Caki2 (cell line): ENCODE measurements at regions not wholly inside any gene's neighbourhood (a gene's known extent, or its start where the extent isn't known, plus 50 kb on each side); places are given as distances from the start of the nearest gene placed in this dataset.

Source experiments
- DNase-seq: peaks from one replicate; pipeline ENCODE4 v3.0.0-alpha.2; 2015; ENCODE audit warnings: low read depth
- in situ Hi-C: cut with HindIII; loops from 2 replicates; pipeline ENCODE4 v1.10.0; 2016; ENCODE audit warnings: low sequenced_read_pairs, low pct_unique_long_range_greater_than_20kb, mixed read lengths

- in situ Hi-C loops = no loop called here
- DNase-seq = no peak
Measured at GRCh38 chr16:86405319-86405718, 105.0 kb upstream of the FOXF1 start.

GRCh38 chr16:86406056-86406455 is 104.3 kb upstream of the FOXF1 start:
- in situ Hi-C loops = no loop called here
- DNase-seq = no peak

- in situ Hi-C loops = no loop called here
- no peak for DNase-seq
Measured at GRCh38 chr16:86408685-86409084, 101.6 kb upstream of the FOXF1 start.

- in situ Hi-C loops = no loop called here
- no peak for DNase-seq
Measured at GRCh38 chr16:86410081-86410480, 100.2 kb upstream of the FOXF1 start.

GRCh38 chr16:86410529-86410928 is 99.8 kb upstream of the FOXF1 start:
- DNase-seq = no peak
- in situ Hi-C loops = no loop called here

- in situ Hi-C loops = no loop called here
- no peak for DNase-seq
Measured at GRCh38 chr16:86411897-86412296, 98.4 kb upstream of the FOXF1 start.

GRCh38 chr16:86414991-86415740 is 95.2 kb upstream of the FOXF1 start:
- DNase-seq = no peak
- in situ Hi-C loops = no loop called here

- no peak for DNase-seq
- in situ Hi-C loops = no loop called here
Measured at GRCh38 chr16:86418981-86419380, 91.3 kb upstream of the FOXF1 start.

GRCh38 chr16:86419518-86419917 is 90.8 kb upstream of the FOXF1 start:
- no peak for DNase-seq
- in situ Hi-C loops = no loop called here

- in situ Hi-C loops = no loop called here
- no peak for DNase-seq
Measured at GRCh38 chr16:86421995-86422394, 88.3 kb upstream of the FOXF1 start.

GRCh38 chr16:86424398-86424797 is 85.9 kb upstream of the FOXF1 start:
- no peak for DNase-seq
- in situ Hi-C loops = no loop called here

- in situ Hi-C loops = no loop called here
- no peak for DNase-seq
Measured at GRCh38 chr16:86424985-86425384, 85.3 kb upstream of the FOXF1 start.

- in situ Hi-C loops = no loop called here
- no peak for DNase-seq
Measured at GRCh38 chr16:86426063-86426642, 84.2 kb upstream of the FOXF1 start.

GRCh38 chr16:86427433-86427851 is 82.9 kb upstream of the FOXF1 start:
- no peak for DNase-seq
- in situ Hi-C loops = no loop called here

- DNase-seq = no peak
Measured at GRCh38 chr16:86428729-86429517, 81.4 kb upstream of the FOXF1 start.

GRCh38 chr16:86429663-86430062 is 80.7 kb upstream of the FOXF1 start:
- in situ Hi-C loops = no loop called here
- no peak for DNase-seq

More at GRCh38 chr16:86428729-86429517, 81.4 kb upstream of the FOXF1 start:
- in situ Hi-C loops = no loop called here

GRCh38 chr16:86430814-86431213 is 79.5 kb upstream of the FOXF1 start:
- in situ Hi-C loops = no loop called here

GRCh38 chr16:86431540-86431939 is 78.8 kb upstream of the FOXF1 start:
- in situ Hi-C loops = no loop called here
- no peak for DNase-seq

More at GRCh38 chr16:86430814-86431213, 79.5 kb upstream of the FOXF1 start:
- DNase-seq = no peak

- in situ Hi-C loops = no loop called here
- no peak for DNase-seq
Measured at GRCh38 chr16:86432048-86432447, 78.3 kb upstream of the FOXF1 start.
